ENCODE measurements at regions not wholly inside any gene's neighbourhood (a gene's known extent, or its start where the extent isn't known, plus 50 kb on each side); places are given as distances from the start of the nearest gene placed in this dataset.

DNA sequence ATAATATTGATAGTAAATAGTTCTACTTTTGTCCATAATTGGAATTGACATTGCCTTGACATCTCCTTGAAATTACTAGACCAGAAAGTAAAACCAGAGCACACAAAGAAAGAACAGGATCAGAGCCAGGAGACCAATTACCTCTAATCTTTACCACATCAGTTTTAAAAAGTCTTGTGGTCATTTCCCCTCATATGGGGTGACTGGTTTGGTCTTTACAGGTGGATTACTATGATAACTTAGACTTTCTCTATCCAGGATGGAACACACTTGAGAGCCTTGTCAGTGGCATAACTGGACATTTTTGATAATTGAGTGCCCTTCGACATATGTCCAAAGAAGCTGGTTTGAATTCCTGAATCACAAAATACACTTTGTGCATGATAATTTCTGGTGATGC lies 1148.1 kb upstream of the NCAM2 start:
- Histone ChIP-seq H3K36me3 (replicated peaks; ENCODE audit: insufficient read depth, low read length) (no peaks in the 10 kb centered on the region), H3K4me1 (ENCODE audit: low read length) (no peaks in the 10 kb centered on the region), H4K20me1 (ENCODE audit: insufficient read depth, low read length) (no peaks in the 10 kb centered on the region), H3F3A (ENCODE audit: insufficient read depth, low read length) (no peaks in the 10 kb centered on the region), H3K4me2 (ENCODE audit: low read depth, low read length) (no peak overlapping the region), H3K27ac (ENCODE audit: low read length) (no peak overlapping the region), H3K9ac (ENCODE audit: low read length) (no peak overlapping the region), H3K9me2 (replicated peaks; ENCODE audit: insufficient read depth, low read length) (no peaks in the 10 kb centered on the region), H3K27me3 (replicated peaks; ENCODE audit: insufficient read depth, low read length) (no peaks in the 10 kb centered on the region), H3K79me2 (ENCODE audit: low read length) (no peaks in the 10 kb centered on the region), H3K9me3 (replicated peaks; ENCODE audit: insufficient read depth, low read length) (no peaks in the 10 kb centered on the region), H2AFZ (ENCODE audit: low read length) (no peak overlapping the region), H3K4me3 (ENCODE audit: low read length) (no peak overlapping the region)
- no peak for DNase-seq
- TF ChIP-seq EZH2phosphoT487 (IDR thresholded peaks at IDR 0.05; ENCODE audit: low read length) (no peak), EZH2 (optimal IDR thresholded peaks at IDR 0.05; ENCODE audit: low read depth, low read length) (no peak)
- TF ChIP-seq, protein P1, sequence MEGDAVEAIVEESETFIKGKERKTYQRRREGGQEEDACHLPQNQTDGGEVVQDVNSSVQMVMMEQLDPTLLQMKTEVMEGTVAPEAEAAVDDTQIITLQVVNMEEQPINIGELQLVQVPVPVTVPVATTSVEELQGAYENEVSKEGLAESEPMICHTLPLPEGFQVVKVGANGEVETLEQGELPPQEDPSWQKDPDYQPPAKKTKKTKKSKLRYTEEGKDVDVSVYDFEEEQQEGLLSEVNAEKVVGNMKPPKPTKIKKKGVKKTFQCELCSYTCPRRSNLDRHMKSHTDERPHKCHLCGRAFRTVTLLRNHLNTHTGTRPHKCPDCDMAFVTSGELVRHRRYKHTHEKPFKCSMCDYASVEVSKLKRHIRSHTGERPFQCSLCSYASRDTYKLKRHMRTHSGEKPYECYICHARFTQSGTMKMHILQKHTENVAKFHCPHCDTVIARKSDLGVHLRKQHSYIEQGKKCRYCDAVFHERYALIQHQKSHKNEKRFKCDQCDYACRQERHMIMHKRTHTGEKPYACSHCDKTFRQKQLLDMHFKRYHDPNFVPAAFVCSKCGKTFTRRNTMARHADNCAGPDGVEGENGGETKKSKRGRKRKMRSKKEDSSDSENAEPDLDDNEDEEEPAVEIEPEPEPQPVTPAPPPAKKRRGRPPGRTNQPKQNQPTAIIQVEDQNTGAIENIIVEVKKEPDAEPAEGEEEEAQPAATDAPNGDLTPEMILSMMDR (IDR thresholded peaks at IDR 0.05; ENCODE audit: low read length) = no peak

DNA sequence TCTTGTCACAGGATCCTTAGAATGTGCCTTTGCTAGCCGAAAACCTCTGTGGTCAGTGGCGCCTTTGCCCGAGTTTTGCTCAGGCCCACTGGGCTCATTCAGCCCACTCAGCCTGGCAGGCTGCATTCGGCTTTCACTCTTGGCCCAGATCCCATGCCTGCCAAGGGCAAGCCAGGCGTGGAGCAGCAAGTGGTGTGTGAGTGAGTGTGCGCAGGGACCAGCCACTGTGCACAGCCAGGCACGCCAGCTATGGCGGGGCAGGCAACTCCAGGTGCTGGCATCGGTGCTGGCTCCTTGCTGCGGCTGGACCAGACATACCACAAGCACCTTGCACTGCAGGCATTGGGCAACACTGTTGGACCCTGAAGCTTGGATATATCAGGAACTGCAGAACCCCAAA lies 1145.1 kb upstream of the NCAM2 start:
- no peak overlapping the region for H3K9ac ChIP-seq (ENCODE audit: low read length)
- H4K20me1 ChIP-seq (ENCODE audit: insufficient read depth, low read length) = no peaks in the 10 kb centered on the region
- DNase-seq = no peak
- no peak overlapping the region for H3K4me2 ChIP-seq (ENCODE audit: low read depth, low read length)
- H3K27ac ChIP-seq (ENCODE audit: low read length) = no peak overlapping the region
- H3K4me3 ChIP-seq (ENCODE audit: low read length) = no peak overlapping the region
- H3K9me2 ChIP-seq (replicated peaks; ENCODE audit: insufficient read depth, low read length) = no peaks in the 10 kb centered on the region
- no peaks in the 10 kb centered on the region for H3K79me2 ChIP-seq (ENCODE audit: low read length)
- TF ChIP-seq EZH2 (optimal IDR thresholded peaks at IDR 0.05; ENCODE audit: low read depth, low read length) = no peak
- no peak for TF ChIP-seq EZH2phosphoT487 (IDR thresholded peaks at IDR 0.05; ENCODE audit: low read length)
- TF ChIP-seq, protein P1 (IDR thresholded peaks at IDR 0.05; ENCODE audit: low read length) = no peak
- no peaks in the 10 kb centered on the region for H3K4me1 ChIP-seq (ENCODE audit: low read length)
- H3K9me3 ChIP-seq (replicated peaks; ENCODE audit: insufficient read depth, low read length) = no peaks in the 10 kb centered on the region
- H2AFZ ChIP-seq (ENCODE audit: low read length) = no peak overlapping the region
- no peaks in the 10 kb centered on the region for H3F3A ChIP-seq (ENCODE audit: insufficient read depth, low read length)
- H3K36me3 ChIP-seq (replicated peaks; ENCODE audit: insufficient read depth, low read length) = no peaks in the 10 kb centered on the region
- H3K27me3 ChIP-seq (replicated peaks; ENCODE audit: insufficient read depth, low read length) = no peaks in the 10 kb centered on the region

DNA sequence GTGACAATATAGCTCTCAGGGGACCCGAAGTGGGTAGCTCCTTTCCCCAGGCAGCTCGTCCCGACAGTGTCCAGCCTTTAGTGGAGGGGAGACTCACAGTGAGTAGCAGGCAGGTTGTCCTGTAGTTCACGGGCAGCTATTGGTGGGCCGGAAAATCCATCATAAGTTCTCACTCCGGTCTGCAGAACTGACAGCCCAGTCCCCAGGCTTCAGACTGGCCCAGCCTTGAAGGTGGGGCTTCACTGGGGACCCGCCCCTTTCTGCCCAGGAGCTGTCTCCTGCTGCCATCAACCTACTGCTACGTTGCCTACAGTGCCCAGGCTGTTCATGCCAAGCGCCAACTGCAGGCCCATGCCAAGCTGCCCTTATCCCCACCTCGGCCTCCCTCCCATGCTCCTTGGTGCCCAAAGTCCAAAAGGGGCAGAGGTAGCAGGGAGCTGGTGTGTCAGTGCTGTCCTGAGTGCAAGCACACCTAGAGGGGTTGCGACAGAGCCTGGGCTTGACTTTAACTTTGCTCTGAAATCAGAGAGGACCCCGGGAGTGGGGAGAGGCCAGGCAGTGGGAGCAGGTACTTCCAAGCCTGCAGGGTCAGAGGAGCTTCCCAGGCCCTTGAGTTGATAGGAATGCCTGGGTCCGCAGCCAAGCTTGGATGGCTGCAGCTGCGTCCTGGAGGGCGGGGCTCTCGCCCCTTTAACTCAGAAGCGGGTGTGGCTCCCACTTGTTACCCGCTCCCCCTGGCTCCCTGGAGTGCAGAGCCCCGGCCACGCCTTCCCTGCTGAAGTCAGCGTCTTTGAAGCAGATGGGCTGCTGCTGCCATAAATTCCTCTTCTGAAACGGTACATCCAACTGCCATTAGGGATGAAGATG lies 1144.3 kb upstream of the NCAM2 start:
- Histone ChIP-seq H2AFZ (ENCODE audit: low read length) (no peak overlapping the region), H3K4me3 (ENCODE audit: low read length) (no peak overlapping the region), H3K9me3 (replicated peaks; ENCODE audit: insufficient read depth, low read length) (no peaks in the 10 kb centered on the region), H3K4me2 (ENCODE audit: low read depth, low read length) (no peak overlapping the region), H3K36me3 (replicated peaks; ENCODE audit: insufficient read depth, low read length) (no peaks in the 10 kb centered on the region), H3K4me1 (ENCODE audit: low read length) (no peaks in the 10 kb centered on the region), H3K27ac (ENCODE audit: low read length) (no peak overlapping the region), H3K79me2 (ENCODE audit: low read length) (no peaks in the 10 kb centered on the region), H3K9ac (ENCODE audit: low read length) (no peak overlapping the region), H3K27me3 (replicated peaks; ENCODE audit: insufficient read depth, low read length) (no peaks in the 10 kb centered on the region), H4K20me1 (ENCODE audit: insufficient read depth, low read length) (no peaks in the 10 kb centered on the region), H3K9me2 (replicated peaks; ENCODE audit: insufficient read depth, low read length) (no peaks in the 10 kb centered on the region), H3F3A (ENCODE audit: insufficient read depth, low read length) (no peaks in the 10 kb centered on the region)
- TF ChIP-seq EZH2phosphoT487 (IDR thresholded peaks at IDR 0.05; ENCODE audit: low read length) (no peak), EZH2 (optimal IDR thresholded peaks at IDR 0.05; ENCODE audit: low read depth, low read length) (no peak)
- TF ChIP-seq, protein P1 (IDR thresholded peaks at IDR 0.05; ENCODE audit: low read length) = no peak
- peak; percentile 15 for DNase-seq

Measured in MM.1S (cell line).